ENCODE measurements at regions not wholly inside any gene's neighbourhood (a gene's known extent, or its start where the extent isn't known, plus 50 kb on each side); places are given as distances from the start of the nearest gene placed in this dataset.

GRCh38 chr12:19689801-19690472 lies 250.6 kb downstream of the AEBP2 start:
- H3K36me3 ChIP-seq (ENCODE audit: control insufficient read depth in 1 of 2, insufficient read depth in 2 of 2, low read length in 2 of 2) = no peaks in the 10 kb centered on the region
- H4K91ac ChIP-seq (ENCODE audit: low read depth, low read length) = no peak overlapping the region
- H2BK12ac ChIP-seq (ENCODE audit: low read length) = no peak overlapping the region
- no peak overlapping the region for H2AK5ac ChIP-seq (ENCODE audit: low read length)
- no peaks in the 10 kb centered on the region for H3K9me3 ChIP-seq (ENCODE audit: insufficient read depth, low read depth, low read length)
- H3K9ac ChIP-seq (ENCODE audit: low read length) = no peak overlapping the region
- no peaks in the 10 kb centered on the region for H3K27me3 ChIP-seq (ENCODE audit: insufficient read depth, low read length)
- no peak overlapping the region for H2BK120ac ChIP-seq (ENCODE audit: insufficient read depth, low read length, poor library complexity)
- H3K14ac ChIP-seq (ENCODE audit: low read length) = no peak overlapping the region
- H3K18ac ChIP-seq (ENCODE audit: low read length) = no peak overlapping the region
- no CpG with 5 or more reads among the region's 9 CpGs for WGBS (ENCODE audit: extremely low coverage, insufficient coverage, insufficient read length)
- H4K12ac ChIP-seq (ENCODE audit: low read depth, low read length) = no peak overlapping the region
- no peak overlapping the region for H2AFZ ChIP-seq (ENCODE audit: insufficient read depth, low read length, poor library complexity)
- H3K4me3 ChIP-seq (ENCODE audit: low read depth, low read length) = no peak overlapping the region
- H3K4me2 ChIP-seq (ENCODE audit: low read length) = no peak overlapping the region
- no peak overlapping the region for H4K8ac ChIP-seq (ENCODE audit: low read depth, low read length)
- no peaks in the 10 kb centered on the region for H3K79me2 ChIP-seq (ENCODE audit: control insufficient read depth, insufficient read depth, low read length, poor library complexity)
- H2BK5ac ChIP-seq (ENCODE audit: low read depth, low read length, poor library complexity) = no peak overlapping the region
- H3K79me1 ChIP-seq (ENCODE audit: low read length) = no peaks in the 10 kb centered on the region
- H3K4ac ChIP-seq (ENCODE audit: low read depth, low read length) = no peak overlapping the region
- DNase-seq = peak in 1 of 2 donors; percentile 1
- no peak overlapping the region for H3K27ac ChIP-seq (ENCODE audit: low read depth, low read length)
- H3K23ac ChIP-seq (ENCODE audit: low read length) = no peak overlapping the region
- H3K4me1 ChIP-seq (ENCODE audit: control insufficient read depth in 1 of 2, insufficient read depth in 2 of 2, low read length in 2 of 2) = no peaks in the 10 kb centered on the region

GRCh38 chr12:19692091-19692490 lies 252.8 kb downstream of the AEBP2 start:
- Histone ChIP-seq H3K9ac (ENCODE audit: low read length) (no peak overlapping the region), H4K8ac (ENCODE audit: low read depth, low read length) (no peak overlapping the region), H3K27me3 (ENCODE audit: insufficient read depth, low read length) (no peaks in the 10 kb centered on the region), H2BK12ac (ENCODE audit: low read length) (no peak overlapping the region), H3K4me2 (ENCODE audit: low read length) (no peak overlapping the region), H3K4me1 (ENCODE audit: control insufficient read depth in 1 of 2, insufficient read depth in 2 of 2, low read length in 2 of 2) (no peaks in the 10 kb centered on the region), H2AFZ (ENCODE audit: insufficient read depth, low read length, poor library complexity) (no peak overlapping the region), H2BK120ac (ENCODE audit: insufficient read depth, low read length, poor library complexity) (no peak overlapping the region), H3K36me3 (ENCODE audit: control insufficient read depth in 1 of 2, insufficient read depth in 2 of 2, low read length in 2 of 2) (no peaks in the 10 kb centered on the region), H4K12ac (ENCODE audit: low read depth, low read length) (no peak overlapping the region), H3K27ac (ENCODE audit: low read depth, low read length) (no peak overlapping the region), H4K91ac (ENCODE audit: low read depth, low read length) (no peak overlapping the region), H3K9me3 (ENCODE audit: insufficient read depth, low read depth, low read length) (no peaks in the 10 kb centered on the region), H3K18ac (ENCODE audit: low read length) (no peak overlapping the region), H3K79me2 (ENCODE audit: control insufficient read depth, insufficient read depth, low read length, poor library complexity) (no peaks in the 10 kb centered on the region), H3K79me1 (ENCODE audit: low read length) (no peaks in the 10 kb centered on the region), H3K14ac (ENCODE audit: low read length) (no peak overlapping the region), H2AK5ac (ENCODE audit: low read length) (no peak overlapping the region), H2BK5ac (ENCODE audit: low read depth, low read length, poor library complexity) (no peak overlapping the region), H3K4ac (ENCODE audit: low read depth, low read length) (no peak overlapping the region), H3K23ac (ENCODE audit: low read length) (no peak overlapping the region), H3K4me3 (ENCODE audit: low read depth, low read length) (no peak overlapping the region)
- WGBS (ENCODE audit: extremely low coverage, insufficient coverage, insufficient read length) = no CpG with 5 or more reads among the region's 4 CpGs
- no peak for DNase-seq

GRCh38 chr12:19692566-19692965 lies 253.3 kb downstream of the AEBP2 start:
- Histone ChIP-seq H3K23ac (ENCODE audit: low read length) (no peak overlapping the region), H3K4me2 (ENCODE audit: low read length) (no peak overlapping the region)

GRCh38 chr12:19694627-19695026 lies 255.3 kb downstream of the AEBP2 start:
- Histone ChIP-seq H4K12ac (ENCODE audit: low read depth, low read length) (no peak overlapping the region), H3K14ac (ENCODE audit: low read length) (no peak overlapping the region), H3K4me1 (ENCODE audit: control insufficient read depth in 1 of 2, insufficient read depth in 2 of 2, low read length in 2 of 2) (no peaks in the 10 kb centered on the region), H3K4ac (ENCODE audit: low read depth, low read length) (no peak overlapping the region), H4K91ac (ENCODE audit: low read depth, low read length) (no peak overlapping the region), H2BK120ac (ENCODE audit: insufficient read depth, low read length, poor library complexity) (no peak overlapping the region), H3K9me3 (ENCODE audit: insufficient read depth, low read depth, low read length) (no peaks in the 10 kb centered on the region), H3K79me1 (ENCODE audit: low read length) (no peaks in the 10 kb centered on the region), H4K8ac (ENCODE audit: low read depth, low read length) (no peak overlapping the region), H3K79me2 (ENCODE audit: control insufficient read depth, insufficient read depth, low read length, poor library complexity) (no peaks in the 10 kb centered on the region), H3K27me3 (ENCODE audit: insufficient read depth, low read length) (no peaks in the 10 kb centered on the region), H2AFZ (ENCODE audit: insufficient read depth, low read length, poor library complexity) (no peak overlapping the region), H3K4me3 (ENCODE audit: low read depth, low read length) (no peak overlapping the region), H3K27ac (ENCODE audit: low read depth, low read length) (no peak overlapping the region), H3K4me2 (ENCODE audit: low read length) (no peak overlapping the region), H2BK12ac (ENCODE audit: low read length) (no peak overlapping the region), H3K23ac (ENCODE audit: low read length) (no peak overlapping the region), H2AK5ac (ENCODE audit: low read length) (no peak overlapping the region), H2BK5ac (ENCODE audit: low read depth, low read length, poor library complexity) (no peak overlapping the region), H3K18ac (ENCODE audit: low read length) (no peak overlapping the region), H3K36me3 (ENCODE audit: control insufficient read depth in 1 of 2, insufficient read depth in 2 of 2, low read length in 2 of 2) (no peaks in the 10 kb centered on the region), H3K9ac (ENCODE audit: low read length) (no peak overlapping the region)
- DNase-seq = no peak
- no CpG with 5 or more reads among the region's 3 CpGs for WGBS (ENCODE audit: extremely low coverage, insufficient coverage, insufficient read length)

More at GRCh38 chr12:19692566-19692965, 253.3 kb downstream of the AEBP2 start:
- H3K4ac ChIP-seq (ENCODE audit: low read depth, low read length) = no peak overlapping the region
- H3K18ac ChIP-seq (ENCODE audit: low read length) = no peak overlapping the region
- H4K8ac ChIP-seq (ENCODE audit: low read depth, low read length) = no peak overlapping the region
- H3K79me1 ChIP-seq (ENCODE audit: low read length) = no peaks in the 10 kb centered on the region
- no peak overlapping the region for H3K9ac ChIP-seq (ENCODE audit: low read length)
- H2BK5ac ChIP-seq (ENCODE audit: low read depth, low read length, poor library complexity) = no peak overlapping the region
- no peak overlapping the region for H3K27ac ChIP-seq (ENCODE audit: low read depth, low read length)
- no peak overlapping the region for H4K91ac ChIP-seq (ENCODE audit: low read depth, low read length)
- no peak overlapping the region for H3K14ac ChIP-seq (ENCODE audit: low read length)
- H2BK12ac ChIP-seq (ENCODE audit: low read length) = no peak overlapping the region
- H3K27me3 ChIP-seq (ENCODE audit: insufficient read depth, low read length) = no peaks in the 10 kb centered on the region
- H4K12ac ChIP-seq (ENCODE audit: low read depth, low read length) = no peak overlapping the region
- WGBS (ENCODE audit: extremely low coverage, insufficient coverage, insufficient read length) = no CpG with 5 or more reads among the region's 1 CpG
- H3K4me3 ChIP-seq (ENCODE audit: low read depth, low read length) = no peak overlapping the region
- H2AK5ac ChIP-seq (ENCODE audit: low read length) = no peak overlapping the region
- no peaks in the 10 kb centered on the region for H3K9me3 ChIP-seq (ENCODE audit: insufficient read depth, low read depth, low read length)
- H2BK120ac ChIP-seq (ENCODE audit: insufficient read depth, low read length, poor library complexity) = no peak overlapping the region
- no peak for DNase-seq
- no peaks in the 10 kb centered on the region for H3K36me3 ChIP-seq (ENCODE audit: control insufficient read depth in 1 of 2, insufficient read depth in 2 of 2, low read length in 2 of 2)
- no peak overlapping the region for H2AFZ ChIP-seq (ENCODE audit: insufficient read depth, low read length, poor library complexity)
- no peaks in the 10 kb centered on the region for H3K79me2 ChIP-seq (ENCODE audit: control insufficient read depth, insufficient read depth, low read length, poor library complexity)
- no peaks in the 10 kb centered on the region for H3K4me1 ChIP-seq (ENCODE audit: control insufficient read depth in 1 of 2, insufficient read depth in 2 of 2, low read length in 2 of 2)
